RWPE2 (cell line): ENCODE measurements at regions not wholly inside any gene's neighbourhood (a gene's known extent, or its start where the extent isn't known, plus 50 kb on each side); places are given as distances from the start of the nearest gene placed in this dataset.

Source experiments
- ATAC-seq: fragments of 200-7000 bp; cut with Tn5 transposase; 3 replicates; pipeline ENCODE4 v1.9.1; 2021; ENCODE audit warnings: low read depth
- DNase-seq: peaks from one replicate; pipeline ENCODE4 v3.0.0-alpha.2; 2020; ENCODE audit warnings: low spot score
- H3K27ac ChIP-seq: fragments of 450-650 bp; 2 replicates; pipeline ENCODE4 v1.5.1; 2017; ENCODE audit warnings: mild to moderate bottlenecking; ENCODE audit not compliant: poor library complexity, severe bottlenecking
- H3K27me3 ChIP-seq: fragments of 250-450 bp; sonication (Bioruptor Pico); 2 replicates; pipeline ENCODE4 v1.5.1; 2021; ENCODE audit warnings: mild to moderate bottlenecking, moderate library complexity; ENCODE audit not compliant: insufficient read depth, poor library complexity, severe bottlenecking
- H3K36me3 ChIP-seq: fragments of 250-450 bp; sonication (Bioruptor Pico); 2 replicates; pipeline ENCODE4 v1.5.1; 2020; ENCODE audit warnings: low read depth, mild to moderate bottlenecking, moderate library complexity
- H3K4me1 ChIP-seq: fragments of 250-450 bp; sonication (Bioruptor Pico); 2 replicates; pipeline ENCODE4 v1.5.1; 2021; ENCODE audit warnings: mild to moderate bottlenecking, moderate library complexity; ENCODE audit not compliant: insufficient read depth, poor library complexity, severe bottlenecking
- H3K4me3 ChIP-seq: fragments of 250-450 bp; sonication (Bioruptor Pico); 2 replicates; pipeline ENCODE4 v1.5.1; 2021; ENCODE audit warnings: mild to moderate bottlenecking, moderate library complexity; ENCODE audit not compliant: severe bottlenecking
- H3K9me3 ChIP-seq: fragments of 250-450 bp; sonication (Bioruptor Pico); 2 replicates; pipeline ENCODE4 v1.5.1; 2021; ENCODE audit warnings: mild to moderate bottlenecking, moderate library complexity; ENCODE audit not compliant: severe bottlenecking
- CTCF ChIP-seq: fragments of 450-650 bp; IDR thresholded peaks from one replicate; pipeline ENCODE4 v1.5.1; 2017; ENCODE audit warnings: mild to moderate bottlenecking, moderate library complexity; ENCODE audit not compliant: poor library complexity, severe bottlenecking

GRCh38 chr2:8597094-8597493 lies 84.8 kb upstream of the ID2 start:
- DNase-seq, result no peak
- no peak for TF ChIP-seq CTCF
- Histone ChIP-seq H3K4me1 (peaks cover 4% of the 10 kb centered on the region), H3K9me3 (no peaks in the 10 kb centered on the region), H3K36me3 (no peaks in the 10 kb centered on the region), H3K27ac (no peak overlapping the region), H3K4me3 (no peak overlapping the region), H3K27me3 (no peaks in the 10 kb centered on the region)
- no peak for ATAC-seq

GRCh38 chr2:8597559-8598225 lies 84.2 kb upstream of the ID2 start:
- DNase-seq (no peak), ATAC-seq (peak; percentile 10; the same call in 2 of the 3 replicates)
- TF ChIP-seq CTCF, result no peak
- no peaks in the 10 kb centered on the region for H3K36me3 ChIP-seq
- no peak overlapping the region for H3K4me3 ChIP-seq
- H3K27ac ChIP-seq, result no peak overlapping the region
- no peaks in the 10 kb centered on the region for H3K9me3 ChIP-seq
- H3K27me3 ChIP-seq, result no peaks in the 10 kb centered on the region
- H3K4me1 ChIP-seq, result peaks cover 5% of the 10 kb centered on the region

- TF ChIP-seq CTCF, result no peak
- Histone ChIP-seq H3K27me3 (no peaks in the 10 kb centered on the region), H3K4me1 (peaks cover 8% of the 10 kb centered on the region), H3K27ac (no peak overlapping the region), H3K9me3 (no peaks in the 10 kb centered on the region), H3K4me3 (no peak overlapping the region), H3K36me3 (no peaks in the 10 kb centered on the region)
- no peak for DNase-seq
- peak; percentile 92 for ATAC-seq
Observed at GRCh38 chr2:8598295-8599165, 83.3 kb upstream of the ID2 start.

GRCh38 chr2:8599421-8600242 lies 82.2 kb upstream of the ID2 start:
- no peak for TF ChIP-seq CTCF
- no peak for ATAC-seq
- DNase-seq, result no peak

More at GRCh38 chr2:8599421-8600242, 82.2 kb upstream of the ID2 start:
- H3K9me3 ChIP-seq, result no peaks in the 10 kb centered on the region
- peaks cover 8% of the 10 kb centered on the region for H3K4me1 ChIP-seq
- H3K27ac ChIP-seq, result no peak overlapping the region
- H3K27me3 ChIP-seq, result no peaks in the 10 kb centered on the region
- H3K4me3 ChIP-seq, result no peak overlapping the region
- H3K36me3 ChIP-seq, result no peaks in the 10 kb centered on the region
